Activated T-cell treated with anti-CD3 and anti-CD28 coated beads, Interleukin-2, amount 50 U/mL, for 4 hours (primary cell): ENCODE measurements at regions not wholly inside any gene's neighbourhood (a gene's known extent, or its start where the extent isn't known, plus 50 kb on each side); places are given as distances from the start of the nearest gene placed in this dataset.

Experiments
- ATAC-seq, 2 donors: fragments of 200-7000 bp; cut with Tn5 transposase; one replicate each; pipeline ENCODE4 v1.10.0; 2021
- DNase-seq: peaks from one replicate; pipeline ENCODE4 v3.0.0-alpha.2; 2020
- H3K27me3 Mint-ChIP-seq: one replicate; pipeline ENCODE4 v1.8.0; 2021; ENCODE audit warnings: low read depth, mixed read lengths
- H3K36me3 Mint-ChIP-seq: one replicate; pipeline ENCODE4 v1.8.0; 2022; ENCODE audit warnings: mixed read lengths; ENCODE audit not compliant: insufficient read depth
- H3K4me1 Mint-ChIP-seq: one replicate; pipeline ENCODE4 v1.8.0; 2021; ENCODE audit warnings: low read depth, mixed read lengths
- H3K4me3 Mint-ChIP-seq: one replicate; pipeline ENCODE4 v1.8.0; 2021; ENCODE audit warnings: mild to moderate bottlenecking, moderate library complexity, mixed read lengths
- H3K9me3 Mint-ChIP-seq: one replicate; pipeline ENCODE4 v1.8.0; 2021; ENCODE audit warnings: mixed read lengths

- Mint-ChIP-seq H3K4me1 (peaks cover 11% of the 10 kb centered on the region), H3K36me3 (no peaks in the 10 kb centered on the region), H3K9me3 (no peaks in the 10 kb centered on the region), H3K4me3 (no peak overlapping the region), H3K27me3 (no peaks in the 10 kb centered on the region)
- no peak for ATAC-seq
- no peak for DNase-seq
Observed at GRCh38 chr2:7593360-7593759, 676.1 kb downstream of the RNF144A start.

DNA sequence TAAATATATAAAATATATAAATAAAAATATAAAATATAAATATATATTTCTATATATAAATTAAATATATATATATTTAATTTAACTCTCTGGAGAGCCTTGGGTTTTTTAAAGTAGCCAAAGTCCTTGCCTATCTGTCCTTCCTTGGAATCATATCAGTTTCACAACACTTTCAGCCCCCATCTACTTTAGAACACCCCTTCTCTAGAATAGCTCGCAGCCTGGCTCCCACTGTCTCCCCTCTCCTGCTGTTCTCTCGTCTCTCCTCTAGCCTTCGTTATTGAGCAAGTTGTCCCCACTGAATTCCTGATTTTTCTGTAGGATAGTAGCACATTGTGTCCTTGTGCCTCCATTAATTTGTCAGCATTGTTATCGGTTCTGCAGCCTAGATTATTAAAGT is 677.0 kb downstream of the RNF144A start:
- H3K36me3 Mint-ChIP-seq = no peaks in the 10 kb centered on the region
- H3K4me1 Mint-ChIP-seq = peaks cover 7% of the 10 kb centered on the region
- ATAC-seq = no peak
- DNase-seq = no peak
- H3K27me3 Mint-ChIP-seq = no peaks in the 10 kb centered on the region
- H3K4me3 Mint-ChIP-seq = no peak overlapping the region
- H3K9me3 Mint-ChIP-seq = no peaks in the 10 kb centered on the region

DNA sequence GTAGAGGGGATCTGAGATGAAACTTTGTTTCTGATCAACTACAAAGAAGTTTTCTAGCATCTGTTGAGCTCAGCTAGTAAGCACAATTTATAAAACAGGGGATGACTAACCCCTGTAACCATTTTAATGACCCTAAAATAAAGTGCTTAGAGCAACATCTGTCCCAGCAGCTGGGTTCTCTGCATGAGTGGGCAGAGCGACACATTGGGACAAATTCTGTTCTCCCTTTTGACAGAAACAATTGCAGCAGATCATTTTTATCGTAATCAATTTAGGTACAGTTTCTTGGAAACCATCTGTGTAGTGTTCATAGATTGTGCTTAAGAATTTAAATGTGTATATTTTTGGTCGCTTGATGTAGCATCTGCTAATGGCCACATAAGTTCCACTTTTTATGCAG is 678.0 kb downstream of the RNF144A start:
- Mint-ChIP-seq H3K27me3 (no peaks in the 10 kb centered on the region), H3K4me1 (peaks cover 7% of the 10 kb centered on the region), H3K9me3 (peaks cover 3% of the 10 kb centered on the region), H3K36me3 (no peaks in the 10 kb centered on the region), H3K4me3 (no peak overlapping the region)
- ATAC-seq (no peak), DNase-seq (no peak)

GRCh38 chr2:7598402-7598801 is 681.2 kb downstream of the RNF144A start:
- H3K27me3 Mint-ChIP-seq = no peaks in the 10 kb centered on the region
- no peak for ATAC-seq
- H3K4me3 Mint-ChIP-seq = no peak overlapping the region
- H3K4me1 Mint-ChIP-seq = no peaks in the 10 kb centered on the region
- peaks cover 12% of the 10 kb centered on the region for H3K9me3 Mint-ChIP-seq
- H3K36me3 Mint-ChIP-seq = no peaks in the 10 kb centered on the region
- no peak for DNase-seq

DNA sequence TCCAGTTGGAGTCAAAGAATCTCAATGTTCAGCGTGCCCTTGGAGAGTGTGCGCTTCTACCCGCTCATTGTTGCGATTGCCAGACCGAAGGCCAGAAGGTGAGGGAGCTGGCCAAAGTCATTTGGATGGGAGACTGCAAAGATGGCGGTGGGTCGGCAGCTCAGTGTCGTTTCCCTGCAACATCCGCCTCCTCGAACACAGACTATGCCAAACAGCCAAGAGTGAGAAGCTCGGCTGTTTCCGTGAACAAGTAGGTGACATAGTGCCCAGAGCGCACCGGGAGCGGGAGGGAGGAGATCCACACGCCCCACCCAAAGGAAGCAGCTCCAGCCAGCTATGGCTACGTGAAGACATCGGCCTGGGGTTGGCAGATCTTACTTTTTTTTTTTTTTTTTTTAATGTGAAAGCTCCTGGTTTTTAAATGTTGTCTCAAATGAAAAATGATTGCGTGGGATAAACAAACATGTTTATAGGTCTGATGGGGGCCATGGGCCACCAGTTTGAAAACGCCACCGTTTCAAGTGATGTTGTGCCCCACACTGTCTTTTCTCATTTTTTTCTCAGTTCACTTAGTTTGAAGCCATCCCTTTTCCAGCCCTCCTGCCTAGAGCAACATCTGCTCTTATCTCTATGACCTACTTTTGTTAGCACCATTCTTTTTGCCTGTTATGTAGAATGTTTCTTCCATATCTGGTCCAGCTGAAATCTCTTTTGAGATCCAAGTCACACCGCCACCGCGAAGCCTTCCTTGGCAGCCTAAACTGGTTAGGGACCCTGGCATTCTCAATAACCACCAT is 682.4 kb downstream of the RNF144A start:
- ATAC-seq (no peak), DNase-seq (no peak)
- Mint-ChIP-seq H3K4me1 (no peaks in the 10 kb centered on the region), H3K27me3 (no peaks in the 10 kb centered on the region), H3K9me3 (peaks cover 12% of the 10 kb centered on the region), H3K36me3 (no peaks in the 10 kb centered on the region), H3K4me3 (no peak overlapping the region)

DNA sequence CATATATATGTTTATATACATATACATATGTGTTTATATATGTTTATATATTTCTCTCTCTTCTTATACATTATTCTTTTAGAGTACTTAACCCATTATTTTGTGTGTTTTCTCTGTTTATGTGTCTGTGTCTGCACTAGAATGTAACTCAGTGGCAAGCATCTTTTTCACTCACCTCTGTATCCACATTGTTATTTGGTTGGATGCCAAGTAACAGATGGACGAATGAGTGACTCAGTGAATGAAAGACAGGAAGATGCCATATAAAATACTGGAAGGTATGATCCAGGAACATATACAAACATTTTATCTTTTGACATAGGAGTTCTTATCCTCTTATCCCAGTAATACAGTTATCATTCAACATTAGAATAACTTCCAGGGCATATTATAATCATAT is 684.8 kb downstream of the RNF144A start:
- Mint-ChIP-seq H3K36me3 (no peaks in the 10 kb centered on the region), H3K4me3 (no peak overlapping the region), H3K4me1 (no peaks in the 10 kb centered on the region), H3K9me3 (peaks cover 12% of the 10 kb centered on the region), H3K27me3 (no peaks in the 10 kb centered on the region)
- ATAC-seq (no peak), DNase-seq (no peak)

DNA sequence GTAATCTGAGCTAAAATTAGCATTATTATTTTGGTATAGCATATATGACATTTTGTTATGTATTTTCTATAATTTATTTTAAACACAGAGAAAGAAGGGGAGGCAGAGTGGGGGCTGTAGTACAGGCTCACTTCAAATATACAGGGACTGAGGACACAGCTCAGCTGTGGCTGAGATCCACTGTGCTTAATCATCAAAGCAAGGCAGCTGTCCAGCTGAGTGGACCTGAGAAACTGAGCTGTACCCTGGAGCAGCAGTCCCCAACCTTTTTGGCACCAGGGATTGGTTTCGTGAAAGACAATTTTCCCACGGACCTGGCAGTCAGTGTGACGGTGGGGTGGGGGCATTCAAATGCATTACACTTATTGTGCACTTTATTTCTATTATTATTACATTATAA is 687.2 kb downstream of the RNF144A start:
- no peaks in the 10 kb centered on the region for H3K4me1 Mint-ChIP-seq
- no peaks in the 10 kb centered on the region for H3K27me3 Mint-ChIP-seq
- DNase-seq = no peak
- H3K4me3 Mint-ChIP-seq = no peak overlapping the region
- H3K36me3 Mint-ChIP-seq = no peaks in the 10 kb centered on the region
- H3K9me3 Mint-ChIP-seq = peaks cover 12% of the 10 kb centered on the region
- ATAC-seq = no peak

DNA sequence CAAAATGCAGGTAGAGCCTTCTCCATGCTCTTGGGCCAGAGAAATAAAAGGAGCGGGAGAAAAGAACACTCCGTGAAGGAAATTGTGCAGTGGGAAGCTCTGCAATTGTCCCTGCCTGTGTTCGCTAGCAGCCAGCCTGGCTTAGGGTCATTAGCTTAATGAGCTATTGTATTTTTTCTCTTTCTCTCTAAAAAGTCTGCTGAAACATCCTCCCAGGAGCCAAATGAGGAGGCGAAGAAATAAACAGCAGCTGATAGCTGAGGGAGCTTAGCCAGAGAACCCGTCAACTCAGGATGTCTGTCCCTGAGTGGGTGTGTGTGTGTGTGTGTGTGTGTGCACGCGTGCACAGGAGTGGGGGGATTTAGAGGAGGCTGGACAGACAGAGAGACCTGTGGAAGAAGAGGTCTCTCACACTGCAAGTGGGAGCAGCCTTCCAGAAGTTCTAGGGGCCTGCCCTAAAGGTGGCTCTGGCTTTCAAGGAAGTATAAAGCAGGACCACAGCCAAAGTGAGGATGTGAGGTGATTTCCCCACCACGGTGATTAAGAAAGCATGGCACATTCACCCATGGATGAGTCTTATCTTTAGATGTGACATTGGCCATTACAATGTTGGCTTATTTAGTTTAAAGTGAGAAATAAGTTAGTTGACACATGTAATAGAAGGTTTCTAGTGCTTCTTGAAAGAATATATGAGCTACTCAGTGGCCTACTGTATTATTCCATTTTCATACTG is 690.4 kb downstream of the RNF144A start:
- DNase-seq = no peak
- H3K27me3 Mint-ChIP-seq = no peaks in the 10 kb centered on the region

GRCh38 chr2:7609556-7609955 is 692.3 kb downstream of the RNF144A start:
- no peaks in the 10 kb centered on the region for H3K27me3 Mint-ChIP-seq
- no peak overlapping the region for H3K4me3 Mint-ChIP-seq
- H3K36me3 Mint-ChIP-seq = no peaks in the 10 kb centered on the region
- peaks cover 9% of the 10 kb centered on the region for H3K4me1 Mint-ChIP-seq
- no peaks in the 10 kb centered on the region for H3K9me3 Mint-ChIP-seq
- ATAC-seq (no peak), DNase-seq (no peak)

More for the DNA sequence above, 690.4 kb downstream of the RNF144A start:
- ATAC-seq = peak; percentile 40 to 59
- H3K36me3 Mint-ChIP-seq = no peaks in the 10 kb centered on the region
- H3K4me1 Mint-ChIP-seq = peaks cover 9% of the 10 kb centered on the region
- no peak overlapping the region for H3K4me3 Mint-ChIP-seq
- H3K9me3 Mint-ChIP-seq = no peaks in the 10 kb centered on the region

- H3K4me3 Mint-ChIP-seq = no peak overlapping the region
Observed at GRCh38 chr2:7609974-7610373, 692.8 kb downstream of the RNF144A start.

GRCh38 chr2:7611750-7612149 is 694.5 kb downstream of the RNF144A start:
- Mint-ChIP-seq H3K4me1 (peaks cover 9% of the 10 kb centered on the region), H3K36me3 (no peaks in the 10 kb centered on the region), H3K27me3 (no peaks in the 10 kb centered on the region), H3K4me3 (no peak overlapping the region), H3K9me3 (no peaks in the 10 kb centered on the region)
- ATAC-seq (no peak), DNase-seq (no peak)

More at GRCh38 chr2:7609974-7610373, 692.8 kb downstream of the RNF144A start:
- H3K36me3 Mint-ChIP-seq = no peaks in the 10 kb centered on the region
- H3K9me3 Mint-ChIP-seq = no peaks in the 10 kb centered on the region
- no peaks in the 10 kb centered on the region for H3K27me3 Mint-ChIP-seq
- ATAC-seq (no peak), DNase-seq (no peak)
- peaks cover 9% of the 10 kb centered on the region for H3K4me1 Mint-ChIP-seq

DNA sequence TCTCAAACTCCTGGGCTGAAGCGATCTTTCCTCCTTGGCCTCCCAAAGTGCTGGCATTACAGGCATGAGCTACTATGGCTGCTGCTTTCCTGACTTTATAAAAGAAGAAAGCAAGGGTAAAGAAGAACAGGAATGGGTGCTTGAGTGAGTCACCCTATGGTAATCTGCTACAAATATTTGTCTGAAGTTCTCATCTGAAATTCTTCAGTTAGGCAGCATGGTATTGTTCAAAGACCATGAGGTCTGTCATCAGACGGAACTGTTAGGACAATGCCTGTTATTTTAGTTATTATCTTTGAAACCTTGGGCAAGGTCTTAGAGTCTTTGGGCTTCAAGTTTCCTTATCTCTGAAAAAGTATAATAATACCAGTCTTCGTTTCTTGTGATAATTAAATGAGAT is 695.8 kb downstream of the RNF144A start:
- Mint-ChIP-seq H3K27me3 (no peaks in the 10 kb centered on the region), H3K9me3 (no peaks in the 10 kb centered on the region), H3K36me3 (no peaks in the 10 kb centered on the region), H3K4me3 (no peak overlapping the region), H3K4me1 (peaks cover 9% of the 10 kb centered on the region)
- DNase-seq (no peak), ATAC-seq (no peak)

DNA sequence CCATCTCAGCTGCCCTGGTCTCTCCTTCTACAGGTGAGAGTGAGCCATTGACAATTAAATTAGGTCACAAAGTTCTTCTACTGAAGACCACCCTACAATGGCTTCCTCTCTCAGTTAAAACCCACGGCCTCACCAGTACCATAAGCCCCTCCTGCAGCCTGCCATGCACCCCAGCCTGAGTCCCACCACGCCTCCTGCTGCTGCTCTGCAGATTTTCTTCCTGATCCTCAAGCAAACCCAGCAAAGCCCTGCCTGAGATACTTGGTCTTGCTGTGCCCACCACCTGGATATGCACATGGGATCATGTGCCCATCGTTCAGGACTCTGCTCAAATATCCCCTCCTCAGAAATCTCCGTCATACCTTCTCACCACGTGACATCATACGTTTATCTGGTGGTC is 696.6 kb downstream of the RNF144A start:
- peaks cover 2% of the 10 kb centered on the region for H3K27me3 Mint-ChIP-seq
- no peak for ATAC-seq
- H3K9me3 Mint-ChIP-seq = no peaks in the 10 kb centered on the region
- DNase-seq = no peak
- peaks cover 9% of the 10 kb centered on the region for H3K4me1 Mint-ChIP-seq
- H3K36me3 Mint-ChIP-seq = no peaks in the 10 kb centered on the region
- no peak overlapping the region for H3K4me3 Mint-ChIP-seq

- peaks cover 2% of the 10 kb centered on the region for H3K27me3 Mint-ChIP-seq
- no peaks in the 10 kb centered on the region for H3K36me3 Mint-ChIP-seq
- DNase-seq (no peak), ATAC-seq (no peak)
- peaks cover 6% of the 10 kb centered on the region for H3K9me3 Mint-ChIP-seq
- no peak overlapping the region for H3K4me3 Mint-ChIP-seq
- H3K4me1 Mint-ChIP-seq = no peaks in the 10 kb centered on the region
Observed at GRCh38 chr2:7618031-7618430, 700.8 kb downstream of the RNF144A start.
